ENCODE measurements at regions not wholly inside any gene's neighbourhood (a gene's known extent, or its start where the extent isn't known, plus 50 kb on each side); places are given as distances from the start of the nearest gene placed in this dataset.

GRCh38 chr2:223107825-223108224, 55.8 kb downstream of the KCNE4 start:
- H3K27me3 Mint-ChIP-seq, result peaks cover 8% of the 10 kb centered on the region
- no peak for DNase-seq
- ATAC-seq, result no peak
- H3K27ac Mint-ChIP-seq, result no peak overlapping the region
- H3K4me1 Mint-ChIP-seq, result no peaks in the 10 kb centered on the region
- H3K4me3 Mint-ChIP-seq, result no peak overlapping the region
- peaks cover 0 to 7% of the 10 kb centered on the region in 2 donors for H3K9me3 Mint-ChIP-seq

GRCh38 chr2:223108351-223109050, 56.5 kb downstream of the KCNE4 start:
- Mint-ChIP-seq H3K9me3 (peaks cover 0 to 7% of the 10 kb centered on the region in 2 donors), H3K4me3 (no peak overlapping the region), H3K4me1 (no peaks in the 10 kb centered on the region), H3K27me3 (peaks cover 8% of the 10 kb centered on the region), H3K27ac (no peak overlapping the region)
- ATAC-seq (no peak), DNase-seq (no peak)

- no peak for DNase-seq
- Mint-ChIP-seq H3K9me3 (peaks cover 0 to 7% of the 10 kb centered on the region in 2 donors), H3K27me3 (peaks cover 8% of the 10 kb centered on the region), H3K27ac (peak overlapping the region in 1 of 2 donors; percentile 19), H3K4me3 (no peak overlapping the region), H3K4me1 (no peaks in the 10 kb centered on the region)
- no peak for ATAC-seq
These were observed 57.4 kb downstream of the KCNE4 start for GRCh38 chr2:223109341-223109740.

- ATAC-seq, result no peak
- H3K4me1 Mint-ChIP-seq, result no peaks in the 10 kb centered on the region
- no peak overlapping the region for H3K4me3 Mint-ChIP-seq
- H3K27ac Mint-ChIP-seq, result no peak overlapping the region
- peaks cover 0 to 7% of the 10 kb centered on the region in 2 donors for H3K9me3 Mint-ChIP-seq
- H3K27me3 Mint-ChIP-seq, result peaks cover 8% of the 10 kb centered on the region
- no peak for DNase-seq
These were observed 61.2 kb downstream of the KCNE4 start for GRCh38 chr2:223113161-223113560.

GRCh38 chr2:223114170-223114569, 62.2 kb downstream of the KCNE4 start:
- no peak for ATAC-seq
- DNase-seq, result no peak
- Mint-ChIP-seq H3K27ac (no peak overlapping the region), H3K9me3 (peaks cover 0 to 7% of the 10 kb centered on the region in 2 donors), H3K4me3 (no peak overlapping the region), H3K4me1 (no peaks in the 10 kb centered on the region), H3K27me3 (peaks cover 8% of the 10 kb centered on the region)

GRCh38 chr2:223114917-223115316, 62.9 kb downstream of the KCNE4 start:
- peaks cover 0 to 7% of the 10 kb centered on the region in 2 donors for H3K9me3 Mint-ChIP-seq
- ATAC-seq (no peak), DNase-seq (no peak)
- H3K4me3 Mint-ChIP-seq, result no peak overlapping the region
- H3K27me3 Mint-ChIP-seq, result peaks cover 8% of the 10 kb centered on the region
- no peak overlapping the region for H3K27ac Mint-ChIP-seq
- no peaks in the 10 kb centered on the region for H3K4me1 Mint-ChIP-seq

GRCh38 chr2:223117533-223117932, 65.5 kb downstream of the KCNE4 start:
- peak overlapping the region in 1 of 2 donors; percentile 37 for H3K4me3 Mint-ChIP-seq
- H3K4me1 Mint-ChIP-seq, result no peaks in the 10 kb centered on the region
- no peak overlapping the region for H3K27ac Mint-ChIP-seq
- H3K9me3 Mint-ChIP-seq, result no peaks in the 10 kb centered on the region
- no peak for DNase-seq
- H3K27me3 Mint-ChIP-seq, result peaks cover 3% of the 10 kb centered on the region
- ATAC-seq, result no peak

GRCh38 chr2:223121283-223121682, 69.3 kb downstream of the KCNE4 start:
- no peak for DNase-seq
- no peak overlapping the region for H3K4me3 Mint-ChIP-seq
- no peaks in the 10 kb centered on the region for H3K9me3 Mint-ChIP-seq
- no peak overlapping the region for H3K27ac Mint-ChIP-seq
- peaks cover 7% of the 10 kb centered on the region for H3K27me3 Mint-ChIP-seq
- H3K4me1 Mint-ChIP-seq, result no peaks in the 10 kb centered on the region
- no peak for ATAC-seq

- Mint-ChIP-seq H3K4me3 (no peak overlapping the region), H3K4me1 (no peaks in the 10 kb centered on the region), H3K27me3 (peaks cover 7% of the 10 kb centered on the region), H3K9me3 (no peaks in the 10 kb centered on the region), H3K27ac (no peak overlapping the region)
- DNase-seq, result no peak
- ATAC-seq, result no peak
These were observed 70.8 kb downstream of the KCNE4 start for GRCh38 chr2:223122781-223123180.

GRCh38 chr2:223123855-223124610, 72.0 kb downstream of the KCNE4 start:
- ATAC-seq (no peak), DNase-seq (no peak)
- H3K27ac Mint-ChIP-seq, result no peak overlapping the region
- no peaks in the 10 kb centered on the region for H3K4me1 Mint-ChIP-seq
- peaks cover 7% of the 10 kb centered on the region for H3K27me3 Mint-ChIP-seq
- no peaks in the 10 kb centered on the region for H3K9me3 Mint-ChIP-seq
- no peak overlapping the region for H3K4me3 Mint-ChIP-seq

- H3K27ac Mint-ChIP-seq, result no peak overlapping the region
- H3K9me3 Mint-ChIP-seq, result no peaks in the 10 kb centered on the region
- DNase-seq (no peak), ATAC-seq (no peak)
- H3K4me3 Mint-ChIP-seq, result no peak overlapping the region
- no peaks in the 10 kb centered on the region for H3K4me1 Mint-ChIP-seq
- no peaks in the 10 kb centered on the region for H3K27me3 Mint-ChIP-seq
These were observed 89.6 kb downstream of the KCNE4 start for GRCh38 chr2:223141606-223142005.

GRCh38 chr2:223142118-223142517, 90.1 kb downstream of the KCNE4 start:
- no peak overlapping the region for H3K4me3 Mint-ChIP-seq
- DNase-seq (no peak), ATAC-seq (no peak)
- no peaks in the 10 kb centered on the region for H3K9me3 Mint-ChIP-seq
- H3K4me1 Mint-ChIP-seq, result no peaks in the 10 kb centered on the region
- H3K27ac Mint-ChIP-seq, result no peak overlapping the region
- no peaks in the 10 kb centered on the region for H3K27me3 Mint-ChIP-seq

GRCh38 chr2:223147431-223147830, 95.4 kb downstream of the KCNE4 start:
- Mint-ChIP-seq H3K27ac (no peak overlapping the region), H3K9me3 (no peaks in the 10 kb centered on the region), H3K27me3 (no peaks in the 10 kb centered on the region), H3K4me1 (no peaks in the 10 kb centered on the region), H3K4me3 (no peak overlapping the region)
- ATAC-seq, result no peak
- no peak for DNase-seq

- Mint-ChIP-seq H3K27ac (no peak overlapping the region), H3K4me3 (no peak overlapping the region), H3K27me3 (no peaks in the 10 kb centered on the region), H3K9me3 (no peaks in the 10 kb centered on the region), H3K4me1 (no peaks in the 10 kb centered on the region)
- ATAC-seq, result no peak
- no peak for DNase-seq
These were observed 96.5 kb downstream of the KCNE4 start for GRCh38 chr2:223148516-223148915.

GRCh38 chr2:223155956-223156355, 104.0 kb downstream of the KCNE4 start:
- Mint-ChIP-seq H3K4me3 (no peak overlapping the region), H3K9me3 (no peaks in the 10 kb centered on the region), H3K27me3 (no peaks in the 10 kb centered on the region), H3K27ac (no peak overlapping the region), H3K4me1 (no peaks in the 10 kb centered on the region)
- DNase-seq (no peak), ATAC-seq (no peak)

- ATAC-seq, result no peak
- DNase-seq, result no peak
- Mint-ChIP-seq H3K27ac (no peak overlapping the region), H3K27me3 (no peaks in the 10 kb centered on the region), H3K4me3 (no peak overlapping the region), H3K9me3 (no peaks in the 10 kb centered on the region), H3K4me1 (no peaks in the 10 kb centered on the region)
These were observed 110.0 kb downstream of the KCNE4 start for GRCh38 chr2:223161873-223162458.
